ENCODE measurements at regions not wholly inside any gene's neighbourhood (a gene's known extent, or its start where the extent isn't known, plus 50 kb on each side); places are given as distances from the start of the nearest gene placed in this dataset.

DNA sequence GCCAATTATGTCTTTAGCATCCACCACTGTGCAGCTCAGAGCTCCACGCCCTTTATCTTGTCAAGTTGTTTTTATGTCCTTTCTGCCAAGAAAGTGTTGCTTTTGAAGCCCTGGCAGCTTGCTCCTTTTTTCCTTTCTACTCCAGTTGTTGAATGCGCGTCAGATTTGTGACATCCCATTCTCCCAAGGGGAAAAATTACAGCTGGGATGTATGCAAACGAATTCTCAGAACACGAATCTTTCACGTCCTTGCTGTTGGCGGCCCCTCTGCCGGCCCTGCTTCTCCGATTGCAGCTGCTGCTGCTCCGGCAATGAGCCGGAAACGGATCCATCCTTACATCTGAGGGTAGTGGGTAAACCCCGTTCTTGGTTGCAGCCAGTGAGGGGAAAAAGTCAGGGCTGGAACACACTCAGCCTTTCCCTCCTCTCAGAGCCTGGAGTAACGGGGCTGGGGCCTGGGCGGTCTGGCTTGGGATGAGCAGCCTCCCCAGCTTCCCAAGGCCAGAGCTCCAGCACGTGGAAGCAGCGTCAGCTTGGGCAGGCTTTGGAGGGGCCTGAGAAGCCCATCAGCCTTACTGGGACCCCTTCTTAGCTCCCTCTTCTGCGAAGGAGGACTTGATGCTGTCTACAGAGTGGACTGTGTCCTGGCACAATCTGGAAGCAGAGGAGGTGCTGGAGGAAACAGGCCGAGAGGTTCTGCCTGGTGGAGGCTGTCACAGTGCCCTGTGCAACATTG lies 79.0 kb upstream of the CHST15 start:
- TF ChIP-seq, protein P1, sequence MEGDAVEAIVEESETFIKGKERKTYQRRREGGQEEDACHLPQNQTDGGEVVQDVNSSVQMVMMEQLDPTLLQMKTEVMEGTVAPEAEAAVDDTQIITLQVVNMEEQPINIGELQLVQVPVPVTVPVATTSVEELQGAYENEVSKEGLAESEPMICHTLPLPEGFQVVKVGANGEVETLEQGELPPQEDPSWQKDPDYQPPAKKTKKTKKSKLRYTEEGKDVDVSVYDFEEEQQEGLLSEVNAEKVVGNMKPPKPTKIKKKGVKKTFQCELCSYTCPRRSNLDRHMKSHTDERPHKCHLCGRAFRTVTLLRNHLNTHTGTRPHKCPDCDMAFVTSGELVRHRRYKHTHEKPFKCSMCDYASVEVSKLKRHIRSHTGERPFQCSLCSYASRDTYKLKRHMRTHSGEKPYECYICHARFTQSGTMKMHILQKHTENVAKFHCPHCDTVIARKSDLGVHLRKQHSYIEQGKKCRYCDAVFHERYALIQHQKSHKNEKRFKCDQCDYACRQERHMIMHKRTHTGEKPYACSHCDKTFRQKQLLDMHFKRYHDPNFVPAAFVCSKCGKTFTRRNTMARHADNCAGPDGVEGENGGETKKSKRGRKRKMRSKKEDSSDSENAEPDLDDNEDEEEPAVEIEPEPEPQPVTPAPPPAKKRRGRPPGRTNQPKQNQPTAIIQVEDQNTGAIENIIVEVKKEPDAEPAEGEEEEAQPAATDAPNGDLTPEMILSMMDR (tag by site-specific recombination; IDR thresholded peaks at IDR 0.05), result no peak
- TF ChIP-seq ZNF548 (tag by site-specific recombination; IDR thresholded peaks at IDR 0.05) (no peak), ZNF140 (tag by site-specific recombination; IDR thresholded peaks at IDR 0.05) (no peak)
- TF ChIP-seq, protein P2, sequence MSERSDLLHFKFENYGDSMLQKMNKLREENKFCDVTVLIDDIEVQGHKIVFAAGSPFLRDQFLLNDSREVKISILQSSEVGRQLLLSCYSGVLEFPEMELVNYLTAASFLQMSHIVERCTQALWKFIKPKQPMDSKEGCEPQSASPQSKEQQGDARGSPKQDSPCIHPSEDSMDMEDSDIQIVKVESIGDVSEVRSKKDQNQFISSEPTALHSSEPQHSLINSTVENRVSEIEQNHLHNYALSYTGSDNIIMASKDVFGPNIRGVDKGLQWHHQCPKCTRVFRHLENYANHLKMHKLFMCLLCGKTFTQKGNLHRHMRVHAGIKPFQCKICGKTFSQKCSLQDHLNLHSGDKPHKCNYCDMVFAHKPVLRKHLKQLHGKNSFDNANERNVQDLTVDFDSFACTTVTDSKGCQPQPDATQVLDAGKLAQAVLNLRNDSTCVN (tag by site-specific recombination; optimal IDR thresholded peaks at IDR 0.05), result no peak

All from HEK293 (cell line).